Ascending aorta (tissue), 2 donors: ENCODE measurements at regions not wholly inside any gene's neighbourhood (a gene's known extent, or its start where the extent isn't known, plus 50 kb on each side); places are given as distances from the start of the nearest gene placed in this dataset.

Experiments used
- DNase-seq, 2 donors: peaks; one replicate each; pipeline ENCODE4 v3.0.0-alpha.2; 2019; ENCODE audit warnings: low spot score in 2 of 2
- H3K27ac ChIP-seq, 2 donors: fragments of 200-600 bp; sonication (generic); one replicate each; pipeline ENCODE4 v1.5.1; 2016 to 2017; ENCODE audit warnings: mild to moderate bottlenecking in 1 of 2
- H3K27me3 ChIP-seq: fragments of 200-600 bp; sonication (generic); one replicate; pipeline ENCODE4 v1.5.1; 2017
- H3K36me3 ChIP-seq, 2 donors: fragments of 200-600 bp; sonication (generic); one replicate each; pipeline ENCODE4 v1.5.1; 2016
- H3K4me1 ChIP-seq, 2 donors: fragments of 200-600 bp; sonication (generic); one replicate each; pipeline ENCODE4 v1.5.1; 2016 to 2017; ENCODE audit warnings: mild to moderate bottlenecking in 1 of 2
- H3K4me3 ChIP-seq, 2 donors: fragments of 200-600 bp; sonication (generic); one replicate each; pipeline ENCODE4 v1.5.1; 2016 to 2017; ENCODE audit warnings: mild to moderate bottlenecking in 1 of 2
- H3K9me3 ChIP-seq, 2 donors: fragments of 200-600 bp; sonication (generic); one replicate each; pipeline ENCODE4 v1.5.1; 2016
- CTCF ChIP-seq, 3 experiments: fragments of 200-600 bp in 2 of 3; fragments of 450-650 bp in 1 of 3; sonication (generic) in 2 of 3; IDR thresholded peaks; one replicate each; pipeline ENCODE4 v1.5.1; 2016 to 2019; ENCODE audit warnings: antibody characterized with exemption in 3 of 3, mild to moderate bottlenecking in 1 of 3, moderate library complexity in 1 of 3
- intact Hi-C: fragments of 100-400 bp; cut with DNase I; formaldehyde crosslinking; loops from one replicate; pipeline ENCODE4 v1.15.1; 2023

- no peaks in the 10 kb centered on the region for H3K4me1 ChIP-seq
- H3K27me3 ChIP-seq = no peaks in the 10 kb centered on the region
- no peak overlapping the region for H3K4me3 ChIP-seq
- H3K36me3 ChIP-seq = no peaks in the 10 kb centered on the region
- H3K9me3 ChIP-seq = no peaks in the 10 kb centered on the region
- no peak overlapping the region for H3K27ac ChIP-seq
- no peak for DNase-seq
- TF ChIP-seq CTCF (IDR thresholded peaks at IDR 0.05) = no peak
- intact Hi-C loops = no loop called here
These were observed 260.5 kb upstream of the WWC1 start for GRCh38 chr5:168030912-168031311.

- no peaks in the 10 kb centered on the region for H3K4me1 ChIP-seq
- intact Hi-C loops = no loop called here
- TF ChIP-seq CTCF (IDR thresholded peaks at IDR 0.05) = no peak
- no peaks in the 10 kb centered on the region for H3K27me3 ChIP-seq
- H3K27ac ChIP-seq = no peak overlapping the region
- no peak overlapping the region for H3K4me3 ChIP-seq
- DNase-seq = no peak
- no peaks in the 10 kb centered on the region for H3K9me3 ChIP-seq
- no peaks in the 10 kb centered on the region for H3K36me3 ChIP-seq
These were observed 259.8 kb upstream of the WWC1 start for GRCh38 chr5:168031614-168032013.

- intact Hi-C loops = no loop called here
- no peaks in the 10 kb centered on the region for H3K36me3 ChIP-seq
- no peaks in the 10 kb centered on the region for H3K4me1 ChIP-seq
- no peak for DNase-seq
- no peaks in the 10 kb centered on the region for H3K9me3 ChIP-seq
- no peak overlapping the region for H3K27ac ChIP-seq
- no peak overlapping the region for H3K4me3 ChIP-seq
- no peaks in the 10 kb centered on the region for H3K27me3 ChIP-seq
- TF ChIP-seq CTCF (IDR thresholded peaks at IDR 0.05) = no peak
These were observed 252.4 kb upstream of the WWC1 start for GRCh38 chr5:168039039-168039438.

DNA sequence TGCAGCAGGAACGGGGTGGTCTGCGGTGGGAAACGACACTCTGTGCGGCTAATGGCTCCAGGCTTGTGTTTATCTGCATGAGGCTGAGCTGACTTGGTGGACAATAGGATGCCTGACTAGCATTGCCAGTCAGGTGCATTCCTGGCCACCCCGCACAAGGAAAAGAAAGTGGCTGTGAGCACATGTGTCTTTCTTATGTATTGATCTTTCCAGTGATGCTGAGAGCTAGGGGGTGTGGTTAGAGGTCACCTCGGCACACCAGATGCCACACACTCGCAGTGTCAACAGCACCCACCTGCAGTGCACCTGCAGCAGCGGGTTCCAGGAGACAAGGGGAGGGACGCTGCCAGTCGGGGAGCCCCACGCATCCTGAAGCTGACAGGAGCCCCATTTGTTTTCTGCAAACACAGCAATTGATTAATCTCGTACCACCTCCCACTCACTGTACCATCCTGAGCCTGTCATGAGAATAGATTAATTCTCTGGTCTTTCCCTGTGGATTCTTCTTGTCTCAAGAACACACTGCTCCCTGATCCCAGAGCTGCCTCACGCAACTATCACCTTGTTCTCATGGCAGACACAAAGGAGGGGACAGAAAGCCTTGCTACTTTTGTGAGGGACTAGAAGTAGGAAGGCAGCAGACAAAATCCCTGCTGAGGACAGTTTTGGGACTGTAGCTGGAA lies 251.7 kb upstream of the WWC1 start:
- Histone ChIP-seq H3K27me3 (no peaks in the 10 kb centered on the region), H3K9me3 (no peaks in the 10 kb centered on the region), H3K4me1 (no peaks in the 10 kb centered on the region), H3K27ac (no peak overlapping the region), H3K4me3 (no peak overlapping the region), H3K36me3 (no peaks in the 10 kb centered on the region)
- no peak for DNase-seq
- intact Hi-C loops = no loop called here
- no peak for TF ChIP-seq CTCF (IDR thresholded peaks at IDR 0.05)

DNA sequence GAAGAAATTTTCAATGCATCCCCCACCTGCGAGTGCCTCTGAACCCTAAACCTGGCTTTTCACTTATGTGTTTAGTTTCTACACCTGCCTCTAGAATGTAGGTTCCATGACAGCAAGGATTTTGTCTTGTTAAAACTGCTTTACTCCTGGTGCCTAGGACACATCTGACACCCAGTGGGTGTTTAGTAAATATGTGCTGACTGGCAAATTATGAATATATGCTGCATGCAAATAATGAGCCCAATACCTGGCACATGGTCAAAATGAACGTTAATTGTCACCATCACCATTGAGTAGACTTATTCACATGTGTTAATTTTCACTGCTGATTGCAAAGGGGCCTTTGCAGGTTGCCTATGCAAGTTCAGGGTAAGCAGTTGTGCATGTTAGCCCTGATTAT lies 249.9 kb upstream of the WWC1 start:
- Histone ChIP-seq H3K36me3 (no peaks in the 10 kb centered on the region), H3K27me3 (no peaks in the 10 kb centered on the region), H3K27ac (no peak overlapping the region), H3K4me1 (no peaks in the 10 kb centered on the region), H3K9me3 (no peaks in the 10 kb centered on the region), H3K4me3 (no peak overlapping the region)
- intact Hi-C loops = no loop called here
- DNase-seq = no peak
- no peak for TF ChIP-seq CTCF (IDR thresholded peaks at IDR 0.05)
